ENCODE measurements at regions not wholly inside any gene's neighbourhood (a gene's known extent, or its start where the extent isn't known, plus 50 kb on each side); places are given as distances from the start of the nearest gene placed in this dataset.
"Not testable (repeated sequence)": the region's sequence is repeated elsewhere in the genome, so short reads cannot be mapped to it uniquely, and the experiment has no call there.

- no peak for DNase-seq
Observed at GRCh38 chr18:1585881-1586488, 681.3 kb downstream of the ADCYAP1 start.

GRCh38 chr18:1593091-1593490, 688.4 kb downstream of the ADCYAP1 start:
- no peak for DNase-seq

GRCh38 chr18:1595195-1595594, 690.5 kb downstream of the ADCYAP1 start:
- DNase-seq = no peak

- no peak for DNase-seq
Observed at GRCh38 chr18:1599196-1599595, 694.5 kb downstream of the ADCYAP1 start.

GRCh38 chr18:1604751-1605150, 700.1 kb downstream of the ADCYAP1 start:
- no peak for DNase-seq

GRCh38 chr18:1618364-1618763, 713.7 kb downstream of the ADCYAP1 start:
- no peak for DNase-seq

GRCh38 chr18:1619507-1619906, 714.8 kb downstream of the ADCYAP1 start:
- no peak for DNase-seq

- no peak for DNase-seq
Observed at GRCh38 chr18:1624612-1625011, 719.9 kb downstream of the ADCYAP1 start.

- DNase-seq = no peak
Observed at GRCh38 chr18:1627494-1627893, 722.8 kb downstream of the ADCYAP1 start.

GRCh38 chr18:1648712-1649111, 744.0 kb downstream of the ADCYAP1 start:
- DNase-seq = no peak

GRCh38 chr18:1652018-1652417, 747.3 kb downstream of the ADCYAP1 start:
- no peak for DNase-seq

GRCh38 chr18:1653873-1654272, 749.2 kb downstream of the ADCYAP1 start:
- DNase-seq = no peak

GRCh38 chr18:1657876-1658275, 753.2 kb downstream of the ADCYAP1 start:
- DNase-seq = no peak

GRCh38 chr18:1658908-1659566, 754.4 kb downstream of the ADCYAP1 start:
- no peak for DNase-seq

- DNase-seq = no peak
Observed at GRCh38 chr18:1663879-1664705, 759.4 kb downstream of the ADCYAP1 start.

GRCh38 chr18:1665079-1665478, 760.4 kb downstream of the ADCYAP1 start:
- DNase-seq = no peak

- DNase-seq = no peak
Observed at GRCh38 chr18:1668279-1668678, 763.6 kb downstream of the ADCYAP1 start.

- not testable (repeated sequence) for DNase-seq
Observed at GRCh38 chr18:1671710-1672109, 767.0 kb downstream of the ADCYAP1 start.

- no peak for DNase-seq
Observed at GRCh38 chr18:1676387-1676786, 771.7 kb downstream of the ADCYAP1 start.

GRCh38 chr18:1680108-1680507, 775.4 kb downstream of the ADCYAP1 start:
- DNase-seq = no peak

- DNase-seq = no peak
Observed at GRCh38 chr18:1691863-1692262, 787.2 kb downstream of the ADCYAP1 start.

GRCh38 chr18:1708006-1708405, 803.3 kb downstream of the ADCYAP1 start:
- DNase-seq = no peak

- DNase-seq = no peak
Observed at GRCh38 chr18:1710114-1710513, 805.4 kb downstream of the ADCYAP1 start.

GRCh38 chr18:1732143-1732542, 827.5 kb downstream of the ADCYAP1 start:
- no peak for DNase-seq

All from activated T-cell treated with anti-CD3 and anti-CD28 coated beads for 4 hours (primary cell).